HG03196 (cell line): ENCODE measurements at regions not wholly inside any gene's neighbourhood (a gene's known extent, or its start where the extent isn't known, plus 50 kb on each side); places are given as distances from the start of the nearest gene placed in this dataset.
"Not testable (repeated sequence)": the region's sequence is repeated elsewhere in the genome, so short reads cannot be mapped to it uniquely, and the experiment has no call there.

Source experiments
- ATAC-seq: cut with Tn5 transposase; IDR thresholded peaks from one replicate; pipeline ENCODE4 v1.9.1; 2021; ENCODE audit not compliant: unreplicated experiment

DNA sequence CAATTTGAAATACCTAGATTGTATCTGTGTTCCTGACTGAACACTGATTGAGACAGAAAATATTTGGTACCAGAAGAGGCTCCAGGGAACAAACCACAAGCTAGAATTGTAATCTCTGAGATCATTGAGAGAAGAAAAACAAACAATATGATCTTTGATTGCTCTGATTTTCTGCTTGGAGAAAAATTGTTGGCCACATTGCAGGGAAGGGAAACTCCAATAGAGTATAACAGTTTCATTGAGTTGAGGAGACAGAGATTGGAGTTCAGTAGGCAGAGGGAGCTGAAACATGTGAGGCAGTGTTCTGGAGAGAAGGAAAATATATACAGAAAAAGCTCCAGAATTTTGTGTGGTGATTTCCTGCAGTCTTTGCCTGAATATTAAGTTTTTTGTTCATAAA lies 158.2 kb downstream of the C4orf33 start:
- ATAC-seq = no peak

DNA sequence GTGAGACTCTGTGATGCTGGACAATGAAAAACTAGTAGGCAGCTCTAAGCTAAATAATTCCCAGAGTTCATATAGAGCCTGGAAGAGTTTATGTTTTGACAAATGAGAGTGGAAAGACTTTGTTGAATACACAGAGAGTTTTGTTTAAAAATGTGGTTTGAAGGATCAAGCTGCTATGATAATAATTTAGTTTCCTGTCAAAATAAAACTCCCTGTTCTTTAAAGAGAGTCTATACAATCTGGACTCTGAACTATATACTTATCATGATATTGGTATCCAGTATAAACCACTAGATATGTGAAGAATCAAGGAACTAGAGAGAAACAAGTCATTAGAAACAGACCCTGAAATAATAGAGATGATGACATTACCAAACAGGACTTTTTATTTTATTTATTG lies 158.6 kb downstream of the C4orf33 start:
- ATAC-seq = no peak

DNA sequence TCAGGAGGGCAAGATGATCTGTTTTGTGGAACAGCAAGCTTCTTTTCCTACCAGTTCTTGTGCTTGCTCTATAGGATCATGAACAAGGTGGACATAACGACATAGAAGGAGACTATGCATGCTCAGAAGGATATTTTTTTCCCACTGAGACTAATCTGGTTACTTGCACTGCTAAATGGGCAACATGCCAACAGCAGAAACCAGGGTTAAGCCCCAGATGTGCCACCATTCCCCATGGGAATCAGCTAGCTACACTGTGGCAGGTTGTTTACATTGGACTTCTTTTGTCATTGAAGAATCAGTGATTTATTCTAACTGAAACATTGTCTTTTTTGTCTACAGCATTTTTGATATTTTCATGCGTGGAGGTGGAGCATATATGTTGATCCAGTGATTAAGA lies 165.6 kb downstream of the C4orf33 start:
- ATAC-seq = no peak

DNA sequence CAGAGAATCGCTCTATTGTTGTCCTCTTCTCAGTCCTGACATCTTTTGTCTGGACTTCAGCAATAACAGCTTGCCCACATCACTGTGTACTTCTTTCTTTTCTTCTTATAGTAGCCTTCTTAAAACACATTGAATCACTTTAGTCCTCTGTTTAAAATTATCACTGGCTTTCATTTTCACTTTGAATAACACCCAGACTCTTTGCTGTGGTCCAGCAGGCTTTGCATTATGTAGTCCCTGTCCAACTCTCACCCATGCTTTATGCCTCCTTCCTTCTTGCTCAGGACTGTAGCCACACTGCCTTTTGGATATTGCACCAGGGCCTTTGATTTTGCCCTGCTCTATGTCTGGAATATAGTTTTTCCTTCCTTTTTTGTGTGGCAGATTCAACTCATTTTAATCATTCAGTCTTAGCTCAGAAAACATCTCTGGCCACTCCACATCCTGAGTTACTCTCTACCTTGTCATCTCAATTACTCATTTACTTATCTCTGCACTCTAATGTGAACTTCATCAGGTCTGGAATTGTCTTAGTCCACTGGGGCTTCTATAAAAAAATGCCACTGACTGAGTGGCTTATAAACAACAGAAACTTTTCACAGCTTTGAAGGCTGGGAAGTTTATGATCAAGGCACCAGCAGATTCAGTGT lies 168.2 kb downstream of the C4orf33 start:
- ATAC-seq = peak; percentile 98

DNA sequence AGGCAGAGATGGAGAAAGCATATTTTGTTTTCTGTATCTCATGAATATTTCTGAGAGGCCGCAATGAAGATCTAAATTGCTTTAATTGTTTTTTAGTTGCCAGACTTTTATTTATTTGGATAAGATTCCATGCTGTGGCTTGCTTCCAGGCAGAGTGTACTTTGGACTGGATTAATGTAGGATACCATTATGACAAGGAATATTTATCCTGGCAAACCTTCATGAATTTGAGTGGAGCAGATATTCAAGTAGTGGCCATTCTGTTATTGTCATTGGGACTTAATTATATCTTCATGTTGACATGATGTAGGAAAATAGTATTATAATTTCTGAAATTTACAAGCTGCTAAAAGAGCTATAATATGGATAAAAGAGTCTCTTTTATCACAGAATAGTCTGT lies 182.9 kb downstream of the C4orf33 start:
- no peak for ATAC-seq

DNA sequence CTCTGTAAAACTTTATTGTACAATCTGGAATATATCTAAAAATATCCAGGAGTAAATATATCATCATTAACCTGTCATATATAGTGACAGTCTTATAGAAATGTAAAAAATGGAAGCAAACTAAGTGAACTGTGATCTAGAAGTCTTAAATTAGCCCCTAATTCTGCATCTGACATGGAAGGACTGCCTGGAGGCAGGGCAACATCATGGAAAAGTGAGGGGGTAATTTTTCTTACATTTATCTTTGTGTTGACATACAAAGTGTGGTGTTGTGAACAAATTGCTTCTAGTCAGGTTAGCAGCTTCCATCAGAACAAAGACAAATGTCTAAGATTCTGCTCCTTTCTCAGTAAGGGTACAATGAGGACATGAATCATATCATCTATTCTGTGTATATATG lies 186.3 kb downstream of the C4orf33 start:
- no peak for ATAC-seq

DNA sequence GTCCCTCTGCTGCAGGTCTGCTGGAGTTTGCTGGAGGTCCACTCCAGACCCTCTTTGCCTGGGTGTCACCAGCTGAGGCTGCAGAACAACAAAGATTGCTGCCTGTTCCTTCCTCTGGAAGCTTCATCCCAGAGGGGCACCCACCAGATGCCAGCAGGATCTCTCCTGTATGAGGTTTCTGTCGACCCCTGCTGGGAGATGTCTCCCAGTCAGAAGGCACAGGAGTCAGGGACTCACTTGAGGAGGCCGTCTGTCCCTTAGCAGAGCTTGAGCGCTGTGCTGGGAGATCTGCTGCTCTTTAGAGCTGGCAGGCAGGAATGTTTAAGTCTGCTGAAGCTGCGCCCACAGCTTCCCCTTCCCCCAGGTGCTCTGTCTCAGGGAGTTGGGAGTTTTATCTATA lies 196.2 kb downstream of the C4orf33 start:
- not testable (repeated sequence) for ATAC-seq

DNA sequence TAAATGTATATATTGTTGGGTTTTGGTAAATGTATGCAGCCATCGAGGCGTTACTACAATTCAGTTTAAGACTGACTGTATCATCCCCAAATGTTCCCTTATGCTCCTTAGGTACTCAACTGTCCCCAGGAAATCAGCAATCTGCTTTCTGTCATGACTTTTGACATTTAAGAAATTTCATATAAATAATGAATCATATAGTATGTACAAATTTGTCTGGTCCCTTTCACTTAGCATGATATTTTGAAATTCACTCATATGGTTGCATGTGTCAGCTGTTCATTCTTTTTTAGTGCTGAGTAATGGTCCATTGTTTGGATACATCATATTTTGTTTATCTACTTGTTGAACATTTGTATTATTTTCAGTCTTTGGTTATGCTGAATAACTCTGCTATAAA lies 218.8 kb downstream of the C4orf33 start:
- ATAC-seq = no peak

DNA sequence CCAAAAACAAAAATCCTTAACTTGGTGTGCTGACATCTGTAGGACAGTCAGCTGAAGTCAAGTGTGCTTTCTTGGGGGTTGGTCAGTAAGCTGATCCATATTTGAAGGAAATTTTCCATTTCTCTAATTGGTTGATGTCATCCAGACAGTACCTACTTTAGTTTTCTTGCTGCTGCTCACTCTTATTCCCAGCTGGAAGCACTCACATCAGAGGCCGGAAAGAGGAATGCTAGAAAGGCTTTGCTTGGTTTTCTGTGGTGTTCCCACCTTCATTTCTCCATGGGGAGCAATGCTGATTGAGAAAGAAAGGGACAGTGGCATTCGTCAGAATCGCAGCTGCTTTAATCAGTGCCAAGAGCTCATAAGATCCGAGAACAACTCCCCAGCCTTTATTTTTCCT lies 227.0 kb downstream of the C4orf33 start:
- no peak for ATAC-seq

DNA sequence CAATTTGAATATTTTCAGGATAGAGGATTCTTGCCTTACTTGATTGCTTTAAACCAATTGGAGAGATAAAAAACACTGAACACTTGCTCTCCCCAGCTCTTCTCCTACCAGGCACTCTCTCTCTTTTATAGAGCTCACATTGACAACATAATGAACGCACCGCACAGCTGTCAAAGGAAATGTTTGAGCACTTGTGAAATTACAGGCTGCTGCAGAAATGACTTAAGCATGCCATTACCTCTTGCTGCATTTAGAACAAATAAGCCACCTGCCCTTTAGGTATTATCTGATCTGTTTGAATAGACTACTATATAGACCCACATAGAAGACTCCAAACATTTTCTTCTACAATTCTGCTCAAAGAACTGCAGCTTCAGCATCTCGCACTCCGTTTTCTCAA lies 227.7 kb downstream of the C4orf33 start:
- no peak for ATAC-seq

DNA sequence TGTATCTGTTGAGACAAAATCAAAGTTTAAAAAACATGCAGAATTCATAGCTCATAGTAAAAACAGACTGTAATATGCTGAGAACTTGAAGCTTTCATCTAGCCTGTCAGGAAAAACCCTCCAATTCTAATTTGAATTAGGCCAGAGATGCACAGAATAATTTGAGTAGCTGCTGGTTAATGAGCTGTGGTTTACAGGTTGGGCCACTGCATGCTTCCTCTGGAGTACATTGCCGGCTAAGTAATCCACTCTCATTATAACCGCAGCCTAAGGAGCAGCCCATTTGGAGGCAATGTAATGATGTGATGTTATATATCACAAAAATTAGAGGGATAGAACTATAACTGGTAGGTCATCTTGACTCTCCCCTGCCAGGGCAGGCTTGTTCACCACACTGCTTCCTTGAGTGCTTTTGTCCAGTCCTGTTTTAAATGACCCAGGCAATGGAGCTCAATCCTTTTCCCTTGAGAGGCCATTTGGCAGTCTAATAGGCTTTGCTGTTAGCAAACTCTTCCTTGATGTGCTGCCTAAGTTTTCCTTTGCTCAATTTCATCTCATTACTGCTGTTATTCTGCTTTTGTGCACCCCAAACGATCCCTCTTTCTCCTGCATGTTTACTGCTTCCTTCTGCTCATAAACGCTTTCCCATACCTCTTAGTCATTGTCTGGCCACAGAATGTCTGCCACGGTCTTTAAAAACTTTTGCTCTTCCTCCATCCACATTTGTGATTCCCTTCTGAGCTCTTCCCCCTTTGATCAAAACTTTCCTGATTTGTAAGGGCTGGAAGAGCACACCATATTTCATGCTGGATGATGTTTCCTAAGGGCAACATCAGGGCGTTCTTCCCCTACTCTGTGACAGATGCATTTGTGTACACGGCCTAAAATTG lies 230.9 kb downstream of the C4orf33 start:
- ATAC-seq = no peak

DNA sequence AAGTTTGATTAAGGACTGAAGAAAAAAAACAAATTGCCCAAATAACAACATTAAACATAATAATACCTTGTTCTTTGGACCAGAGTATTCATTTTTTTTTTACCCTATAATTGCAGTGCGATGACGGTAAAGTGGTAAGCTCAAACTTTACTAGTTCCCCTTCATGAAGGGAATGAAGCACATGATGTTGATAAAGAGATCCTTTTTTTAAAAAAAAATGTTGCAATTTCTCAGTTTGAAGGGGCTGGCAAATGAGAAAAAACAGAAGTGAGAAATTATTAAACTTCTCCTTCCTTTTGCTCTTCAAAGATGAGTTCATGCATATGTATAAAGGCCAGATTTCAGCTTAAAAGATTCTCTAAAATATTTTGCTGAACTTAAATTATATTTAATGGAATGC lies 231.7 kb downstream of the C4orf33 start:
- ATAC-seq = no peak

DNA sequence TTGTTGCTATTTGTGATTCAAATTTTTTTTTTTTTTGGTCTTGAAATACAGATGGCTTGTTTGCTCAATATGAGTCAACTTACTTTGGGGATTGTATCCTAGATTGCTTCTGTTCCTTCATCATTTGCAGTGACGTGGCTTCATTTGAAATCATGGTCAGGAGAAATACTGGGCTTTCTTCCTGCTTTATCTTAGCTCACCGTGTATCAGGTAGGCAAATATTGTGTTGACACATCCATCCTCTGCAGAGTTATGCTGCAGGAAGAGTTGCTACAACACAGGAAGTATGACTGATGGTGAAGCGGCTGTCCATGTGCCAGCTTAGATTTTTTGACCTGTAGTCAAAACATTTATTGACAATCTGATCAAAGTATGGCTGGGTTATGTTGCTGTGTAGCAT lies 232.2 kb downstream of the C4orf33 start:
- ATAC-seq = no peak

DNA sequence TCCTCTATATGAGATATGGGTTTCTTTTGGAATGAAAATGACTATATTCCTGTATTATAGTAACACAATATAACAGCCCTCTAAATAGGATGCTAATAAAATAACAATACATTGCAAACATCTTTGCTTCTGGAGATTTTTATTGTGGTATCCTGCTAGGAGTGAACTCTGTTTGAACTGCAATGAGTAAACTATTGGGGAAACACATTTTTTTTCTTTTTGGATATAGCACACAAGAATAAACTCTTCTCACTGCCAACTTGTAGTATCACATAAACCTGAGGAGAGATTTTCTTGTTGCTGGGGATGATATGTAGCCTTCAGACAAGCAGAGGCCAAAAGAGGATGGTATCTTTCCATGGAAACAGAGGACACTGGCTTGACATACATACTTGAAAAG lies 238.2 kb downstream of the C4orf33 start:
- ATAC-seq = no peak

DNA sequence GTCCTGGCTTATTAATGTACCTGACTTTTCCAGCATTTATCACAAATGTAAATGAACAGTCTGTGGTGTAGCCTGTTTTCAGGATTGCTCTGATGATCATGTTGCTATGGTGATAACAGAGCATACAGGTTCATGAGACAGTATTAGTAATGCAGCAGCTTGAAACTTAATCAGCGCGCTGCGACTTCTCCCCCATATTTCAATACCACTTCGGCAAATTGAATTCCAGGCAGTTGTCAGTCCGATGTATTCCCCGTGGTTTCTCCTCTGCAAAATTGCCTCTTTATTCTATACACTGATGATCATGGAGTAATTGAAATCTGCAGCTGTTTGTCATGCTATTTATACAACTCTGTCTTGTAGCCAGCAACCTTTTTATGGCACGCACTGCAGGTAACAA lies 239.3 kb downstream of the C4orf33 start:
- ATAC-seq = no peak

DNA sequence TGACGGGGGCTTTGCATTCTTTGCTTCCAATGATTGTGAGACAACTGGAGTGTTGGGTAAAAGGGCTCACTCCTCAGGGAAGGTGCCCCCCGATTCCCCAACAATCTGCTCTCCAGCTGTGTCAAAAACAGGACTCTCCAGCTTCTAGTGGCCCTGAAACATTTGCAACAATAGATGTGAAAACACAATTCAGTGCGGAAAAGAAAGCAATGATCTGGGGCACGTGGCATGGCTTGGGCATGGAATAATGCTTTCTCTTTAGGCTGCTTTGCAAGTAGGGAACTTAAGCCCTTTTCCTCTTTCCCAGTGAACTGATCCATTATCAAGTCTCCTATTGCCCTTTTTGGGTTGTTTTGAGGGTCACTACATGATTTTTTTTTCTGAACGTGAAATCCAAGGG lies 239.9 kb downstream of the C4orf33 start:
- ATAC-seq = no peak

DNA sequence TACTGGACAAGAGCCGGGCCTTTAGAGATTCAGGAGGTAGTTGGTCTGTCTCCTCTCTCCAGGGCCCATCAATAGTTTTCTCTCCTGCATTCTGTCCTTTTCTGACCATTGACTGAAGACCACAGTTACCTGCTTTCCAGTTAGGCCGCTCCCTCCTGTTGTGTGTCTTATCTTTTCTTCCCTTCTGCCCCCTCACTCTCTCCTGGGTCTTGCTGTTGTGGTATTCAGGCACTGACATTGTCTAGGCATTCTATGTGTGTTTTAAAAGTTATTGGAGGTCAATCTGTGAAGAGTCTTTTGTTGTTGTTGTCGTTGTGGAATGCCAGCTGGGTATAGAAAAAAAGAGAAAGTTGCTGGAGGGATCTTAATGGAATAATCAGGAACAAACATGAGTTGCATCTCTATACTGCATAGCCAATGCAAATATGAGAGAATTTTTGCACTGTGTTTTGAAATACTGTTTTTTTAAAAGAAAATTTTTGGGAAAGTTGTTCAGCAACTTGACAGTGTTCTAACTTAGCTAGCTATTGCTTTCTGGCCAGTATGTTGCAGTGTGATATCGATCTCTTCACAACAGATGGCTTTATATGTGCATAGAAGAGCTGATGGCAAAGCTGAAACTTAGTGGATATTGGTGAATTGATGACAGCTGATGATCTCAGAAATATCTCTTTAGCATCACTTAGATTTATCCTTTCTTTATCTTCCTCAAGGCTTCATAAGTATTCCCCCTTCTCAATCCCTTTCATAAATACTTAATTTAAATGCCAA lies 240.7 kb downstream of the C4orf33 start:
- ATAC-seq = no peak

DNA sequence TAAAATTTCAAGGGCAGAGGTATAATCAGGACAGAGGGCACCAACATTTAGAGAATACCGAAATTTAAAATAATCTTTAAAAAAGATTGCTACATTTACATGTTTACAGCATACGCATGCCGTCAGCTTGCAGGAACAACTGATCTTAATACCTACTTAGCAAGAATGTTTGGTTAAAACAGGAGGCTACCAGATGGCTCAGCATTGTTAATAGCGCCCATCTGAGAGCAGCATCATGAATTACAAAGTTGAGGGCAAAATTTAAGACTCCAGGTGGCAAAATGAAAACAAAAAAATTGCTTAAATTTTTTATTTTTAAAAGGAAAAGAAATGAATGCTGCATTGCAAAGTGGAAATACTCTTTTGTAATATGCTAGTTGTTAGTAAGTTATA lies 241.3 kb downstream of the C4orf33 start:
- ATAC-seq = no peak

DNA sequence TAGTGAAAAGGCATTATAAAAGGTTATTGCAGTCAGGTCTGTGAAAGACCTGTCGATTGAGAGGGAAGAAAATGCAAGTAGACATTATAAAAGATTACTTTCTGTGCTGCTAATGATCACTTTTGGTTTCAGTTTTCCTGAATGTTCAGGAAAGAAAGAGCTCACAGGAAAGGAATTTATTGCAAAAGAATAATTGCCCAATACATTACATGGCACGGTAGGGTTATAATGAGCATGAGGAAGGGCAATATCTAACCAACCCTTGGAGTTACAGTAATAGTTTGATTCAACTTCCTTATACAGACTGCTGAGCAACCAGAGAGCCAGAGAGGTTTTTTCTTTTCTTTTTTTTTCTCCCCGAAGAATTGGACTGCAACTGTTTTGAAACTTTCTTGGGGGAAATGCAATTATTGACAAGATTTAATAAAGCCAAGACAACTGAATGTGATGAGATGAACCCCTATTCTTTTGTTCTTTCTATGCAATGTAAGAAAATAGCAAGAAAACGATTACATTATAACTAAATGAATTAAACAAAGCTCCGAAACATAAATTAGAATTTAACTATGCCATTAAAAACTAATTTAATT lies 247.0 kb downstream of the C4orf33 start:
- no peak for ATAC-seq

DNA sequence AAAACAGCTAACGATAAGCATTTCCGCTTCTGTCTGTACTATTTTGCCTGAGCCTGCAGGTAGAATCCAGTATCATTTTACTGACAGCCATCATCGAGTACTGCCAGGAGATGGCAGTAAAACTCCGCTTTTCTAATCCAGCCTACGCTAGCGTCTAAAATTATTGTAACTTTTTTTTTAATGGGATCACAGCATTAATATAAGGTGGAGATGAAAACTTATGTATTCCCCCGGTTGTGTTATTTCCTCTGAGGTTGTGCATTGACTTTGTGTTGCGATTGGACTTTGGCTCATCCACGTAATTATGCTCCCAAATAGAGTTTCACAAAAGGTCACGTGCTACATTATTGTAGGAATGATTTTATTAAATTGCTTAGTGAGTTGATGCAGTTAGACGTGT lies 248.1 kb downstream of the C4orf33 start:
- no peak for ATAC-seq

DNA sequence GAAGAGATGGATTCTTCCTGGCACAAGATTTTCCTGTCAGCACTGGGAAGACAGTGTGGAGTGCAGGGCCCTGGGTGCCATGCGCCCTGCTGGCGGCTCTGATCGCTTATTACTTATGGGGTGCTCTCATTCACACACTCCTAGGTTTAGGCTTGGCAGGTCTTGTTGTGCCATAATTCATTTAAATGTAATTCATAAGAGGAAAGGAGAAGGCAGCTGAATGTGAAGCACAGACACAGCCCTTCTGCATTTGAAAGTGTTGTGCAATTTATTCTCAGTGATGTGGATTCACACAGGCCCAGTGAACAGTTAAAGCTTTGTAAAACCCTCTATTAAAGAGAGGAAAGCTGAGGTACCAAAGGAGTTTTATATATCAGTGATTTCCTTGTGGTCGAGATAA lies 249.7 kb downstream of the C4orf33 start:
- ATAC-seq = no peak

DNA sequence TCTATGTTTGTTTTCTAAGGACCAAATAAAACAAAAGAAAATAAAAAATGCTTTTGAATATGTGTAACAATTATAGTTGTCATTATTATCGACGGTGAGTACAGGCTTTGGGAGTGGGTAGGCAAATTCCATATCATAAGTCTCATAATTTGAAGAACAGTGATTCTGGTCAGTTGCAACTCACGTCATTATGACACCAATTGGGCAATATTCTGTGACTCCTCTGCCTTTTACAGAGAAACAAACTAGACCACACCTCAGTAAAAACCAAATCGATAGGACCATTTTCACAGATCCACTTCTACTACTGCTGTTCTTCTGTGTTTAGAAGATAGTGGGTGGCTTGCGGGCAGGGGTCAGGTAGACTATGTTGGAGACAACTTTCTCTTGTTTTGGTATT lies 250.1 kb downstream of the C4orf33 start:
- ATAC-seq = no peak
